Dermis microvascular lymphatic vessel endothelial cell (primary cell): ENCODE measurements at regions not wholly inside any gene's neighbourhood (a gene's known extent, or its start where the extent isn't known, plus 50 kb on each side); places are given as distances from the start of the nearest gene placed in this dataset.
"Not testable (repeated sequence)": the region's sequence is repeated elsewhere in the genome, so short reads cannot be mapped to it uniquely, and the experiment has no call there.

Experiments
- DNase-seq, 2 donors: peaks; one replicate each; pipeline versions ENCODE4 v3.0.0 to v3.0.0-alpha.2; 2010; ENCODE audit warnings: low read depth in 2 of 2

DNA sequence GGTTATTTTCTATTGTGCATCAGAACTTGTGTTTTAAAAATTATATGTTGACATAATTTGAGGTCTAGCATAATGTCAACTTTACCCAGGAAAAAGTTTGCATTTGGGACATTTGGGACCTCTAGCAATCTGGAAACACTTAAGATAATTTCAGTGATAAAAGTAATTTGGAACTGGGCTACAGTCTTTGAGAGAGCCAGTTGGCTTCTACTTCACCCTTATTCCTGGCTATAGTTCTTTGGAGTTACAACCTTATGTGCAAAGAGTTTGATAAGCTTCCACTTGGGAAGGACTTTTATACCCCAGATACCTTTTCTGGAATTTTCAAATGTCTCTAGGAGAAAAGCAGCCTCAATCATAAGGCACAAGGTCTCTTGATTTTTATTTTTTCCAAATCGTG, 139.3 kb downstream of the ARRDC3 start:
- DNase-seq = no peak

DNA sequence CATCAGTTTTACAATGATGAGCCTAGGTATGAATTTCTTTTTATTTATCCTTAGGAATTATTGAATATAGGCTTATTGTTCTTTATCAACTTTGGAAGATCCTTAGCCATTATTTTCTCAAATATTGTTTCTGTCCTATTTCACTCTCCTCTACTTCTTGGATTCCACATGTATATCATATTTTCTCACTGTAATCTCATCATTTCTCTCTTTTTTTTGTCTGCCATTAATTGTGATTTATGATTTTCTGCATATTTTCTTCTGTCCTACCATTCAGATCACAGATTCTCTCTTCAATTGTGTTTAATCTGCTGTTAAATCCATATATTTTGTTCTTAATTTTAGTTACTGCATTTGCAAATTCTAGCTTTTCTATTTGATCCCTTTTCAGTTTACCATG, 139.8 kb downstream of the ARRDC3 start:
- DNase-seq = no peak

DNA sequence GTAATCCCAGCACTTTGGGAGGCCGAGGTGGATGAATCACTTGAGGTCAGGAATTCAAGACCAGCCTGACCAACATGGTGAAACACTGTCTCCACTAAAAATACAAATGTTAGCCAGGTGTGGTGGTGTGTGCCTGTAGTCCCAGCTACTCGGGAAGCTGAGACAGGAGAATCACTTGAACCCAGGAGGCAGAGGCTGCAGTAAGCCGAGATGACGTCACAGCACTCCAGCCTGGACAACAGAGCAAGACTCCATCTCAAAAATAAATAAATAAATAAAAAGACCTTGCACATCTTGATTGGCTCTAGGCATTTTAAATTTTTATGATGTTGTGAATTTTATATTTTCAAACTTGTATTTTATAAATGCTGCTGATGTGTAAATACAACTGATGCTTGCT, 141.7 kb downstream of the ARRDC3 start:
- not testable (repeated sequence) for DNase-seq

DNA sequence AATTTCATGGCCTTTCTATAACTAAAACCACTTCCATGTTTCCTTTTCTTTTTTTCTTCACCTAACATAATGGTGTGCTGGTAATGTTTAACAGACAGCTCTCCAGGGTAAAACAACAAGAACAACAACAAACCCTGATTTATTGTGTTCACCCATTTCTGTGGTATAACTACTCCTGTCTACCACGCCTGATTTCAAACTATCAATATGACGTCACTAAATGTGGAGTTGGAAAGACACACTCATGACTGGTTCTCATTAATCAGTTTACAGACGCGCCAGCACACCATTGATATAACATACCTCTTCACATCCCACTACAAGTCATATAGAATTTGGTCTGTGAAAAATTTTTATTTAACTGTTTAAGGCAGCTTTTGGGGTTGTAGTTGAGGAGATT, 142.9 kb downstream of the ARRDC3 start:
- DNase-seq = no peak

DNA sequence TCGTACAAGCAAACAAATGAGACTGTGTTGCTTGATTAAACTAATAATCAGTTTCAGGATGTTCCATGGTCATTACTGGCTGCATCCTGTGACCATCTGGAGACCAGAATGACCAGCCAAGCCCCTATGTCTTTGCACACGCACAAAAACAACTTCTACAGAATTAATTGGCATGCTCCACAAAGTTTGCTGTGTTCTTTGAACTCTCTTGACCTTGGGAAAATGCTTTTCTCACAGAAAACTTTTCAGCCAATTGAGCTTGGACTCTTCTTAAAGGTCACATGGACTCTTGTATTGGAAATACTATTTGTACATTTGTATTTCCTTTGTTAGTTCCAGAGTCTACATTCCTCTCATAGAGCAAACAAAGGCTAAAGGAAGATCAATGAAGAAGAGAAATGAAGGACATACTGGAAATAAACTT, 147.8 kb downstream of the ARRDC3 start:
- peak in 1 of 2 donors; percentile 51 for DNase-seq

DNA sequence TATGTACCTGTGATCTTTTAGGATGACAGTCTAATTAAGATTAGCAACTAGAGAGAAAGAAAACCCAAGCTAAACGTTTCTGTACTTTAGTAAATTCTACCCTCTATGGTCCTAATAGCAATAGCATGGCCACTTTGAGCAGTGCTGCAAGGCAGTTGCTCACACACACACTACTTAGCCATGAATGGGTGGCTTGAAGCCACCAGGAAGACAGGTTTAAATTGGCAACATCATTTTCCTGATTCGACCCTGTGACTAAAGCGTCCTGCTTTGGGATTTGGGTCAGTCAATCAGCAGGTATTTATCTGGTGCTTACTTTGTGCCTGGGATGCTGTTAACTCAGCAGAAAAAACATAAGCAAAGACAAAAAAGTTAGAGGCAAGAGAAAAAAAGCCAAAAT, 150.6 kb downstream of the ARRDC3 start:
- DNase-seq = peak in 1 of 2 donors; percentile 7

DNA sequence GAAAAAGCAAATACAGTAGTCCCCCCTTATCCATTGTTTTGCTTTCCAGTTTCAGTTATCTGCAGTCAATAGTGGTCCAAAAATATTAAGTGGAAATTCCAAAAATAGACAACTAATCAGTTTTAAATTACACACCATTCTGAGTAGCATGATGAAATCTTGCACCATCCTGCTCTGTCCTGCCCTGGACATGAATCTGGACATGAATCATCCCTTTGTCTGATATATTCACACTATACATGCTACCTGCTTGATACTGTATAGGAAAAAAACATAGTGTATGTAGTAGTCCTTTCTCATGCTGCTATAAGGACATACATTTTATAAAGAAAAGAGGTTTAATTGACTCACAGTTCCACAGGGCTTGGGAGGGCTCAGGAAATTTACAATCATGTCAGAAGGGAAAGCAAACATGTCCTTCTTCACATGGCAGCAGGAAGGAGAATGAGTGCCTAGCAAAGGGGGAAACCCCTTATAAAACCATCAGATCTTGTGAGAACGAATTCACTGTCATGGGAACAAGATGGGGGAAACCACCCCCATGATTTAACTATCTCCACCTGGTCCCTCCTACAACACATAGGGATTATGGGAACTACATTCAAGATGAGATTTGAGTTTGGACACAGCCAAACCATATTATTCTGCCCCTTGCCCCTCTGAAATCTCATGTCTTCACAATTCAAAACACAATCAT, 153.9 kb downstream of the ARRDC3 start:
- DNase-seq = no peak

DNA sequence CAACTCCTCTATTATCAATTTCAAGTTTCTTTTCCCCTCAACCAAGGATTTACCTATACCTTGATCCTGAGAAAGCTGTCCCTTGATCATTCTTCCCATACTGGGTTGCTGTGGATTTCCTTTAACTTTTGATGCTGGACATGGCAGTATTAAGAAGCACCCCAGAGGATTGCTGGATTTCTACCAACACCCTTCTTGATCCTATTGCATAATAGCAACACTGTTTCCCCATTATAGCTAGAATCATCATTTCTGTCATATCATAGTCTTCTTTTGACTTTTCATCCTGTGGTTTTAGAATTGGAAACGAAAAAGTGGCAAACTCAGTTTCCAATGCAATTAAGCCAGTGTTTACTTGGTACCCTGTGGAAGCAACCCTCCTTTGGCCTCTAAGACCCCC, 154.9 kb downstream of the ARRDC3 start:
- no peak for DNase-seq

DNA sequence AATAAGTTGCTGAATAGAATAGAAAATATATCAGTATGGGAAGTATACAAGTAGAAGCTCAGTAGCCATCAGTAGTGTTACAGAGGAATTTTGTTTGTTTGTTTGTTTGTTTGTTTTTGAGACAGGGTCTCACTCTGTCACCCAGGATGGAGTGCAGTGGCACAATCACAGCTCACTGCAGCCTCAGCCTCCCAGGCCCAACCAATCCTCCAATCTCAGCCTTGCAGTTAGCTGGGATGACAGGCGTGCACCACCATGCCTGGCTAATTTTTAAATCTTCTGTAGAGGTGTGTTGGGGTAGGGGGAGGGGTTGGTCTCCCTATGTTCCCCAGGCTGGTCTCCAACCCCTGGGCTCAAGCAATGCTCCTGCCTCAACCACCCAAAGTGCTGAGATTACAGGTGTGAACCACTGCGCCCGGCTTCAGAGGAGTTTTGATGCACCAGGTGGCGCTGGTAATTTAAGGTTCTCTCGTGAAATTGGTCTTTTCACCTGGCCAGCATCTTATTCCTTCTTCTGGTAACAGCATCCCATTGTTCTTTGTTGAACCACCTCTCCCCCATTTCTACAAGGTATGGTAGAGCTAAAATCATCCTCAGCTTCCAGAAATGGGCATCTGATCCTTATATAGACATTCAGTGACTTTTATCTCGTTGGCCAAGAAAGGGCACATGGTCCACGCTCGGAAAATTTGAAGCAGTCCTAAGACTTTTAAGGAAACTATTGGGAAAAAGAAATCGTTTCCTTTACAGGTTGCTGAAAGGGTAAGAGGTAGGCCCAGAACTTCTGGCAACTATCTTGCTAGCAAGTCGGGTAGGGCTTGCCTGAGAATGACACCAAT, 157.1 kb downstream of the ARRDC3 start:
- DNase-seq = peak in 1 of 2 donors; percentile 47

DNA sequence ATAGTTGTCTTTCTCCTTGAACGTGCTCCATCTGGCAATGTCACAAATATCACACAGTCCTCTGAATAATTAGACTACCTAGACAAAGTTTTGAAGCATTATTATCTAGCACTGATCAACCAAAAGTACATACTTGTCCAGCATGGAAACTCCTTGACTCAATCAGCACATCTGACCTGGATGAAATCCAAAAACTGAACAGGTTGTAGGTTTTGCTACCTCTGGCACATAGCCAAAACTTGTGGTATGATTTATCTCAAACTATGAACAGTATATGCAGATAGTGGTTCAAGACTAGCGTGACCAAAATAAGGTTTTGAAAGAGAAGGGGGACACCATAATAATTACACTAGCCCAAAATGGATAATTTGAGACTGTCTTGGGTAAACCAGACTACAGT, 158.1 kb downstream of the ARRDC3 start:
- DNase-seq = no peak

DNA sequence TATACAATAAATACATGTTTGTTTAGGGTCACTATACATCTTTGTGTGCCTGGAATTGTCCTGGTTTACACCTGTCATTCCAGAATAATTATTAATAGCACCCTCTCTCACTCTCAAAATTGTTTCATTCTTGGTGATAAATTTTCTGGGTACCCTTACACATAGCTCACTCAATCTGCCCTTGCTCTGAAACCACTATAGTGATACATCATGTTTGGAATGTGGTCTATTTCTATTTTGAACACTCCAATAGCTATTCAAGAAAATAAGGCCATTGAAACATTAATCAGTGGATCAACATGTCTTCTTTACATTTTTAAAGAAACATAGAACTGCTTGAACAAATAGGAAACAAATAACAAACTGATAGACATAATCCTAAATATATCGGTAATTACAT, 158.7 kb downstream of the ARRDC3 start:
- no peak for DNase-seq

DNA sequence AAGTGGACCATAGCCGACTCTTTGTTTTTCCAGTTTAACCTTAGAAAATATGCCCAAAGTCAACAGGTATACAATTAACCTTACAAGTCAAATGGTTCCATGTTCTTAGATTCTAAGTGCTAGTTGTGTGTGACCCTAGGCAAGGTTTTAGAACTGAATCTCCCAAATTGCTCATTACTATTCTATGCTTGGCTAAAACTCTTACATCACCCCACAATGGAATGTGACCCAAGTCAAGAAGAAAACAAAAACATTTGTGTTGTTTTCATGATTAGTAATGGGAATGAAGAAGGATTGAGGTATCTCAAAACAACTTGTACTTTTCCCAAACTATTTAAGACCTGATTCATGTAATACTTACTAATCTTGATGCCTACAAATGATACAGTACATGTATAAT, 159.2 kb downstream of the ARRDC3 start:
- DNase-seq = no peak

DNA sequence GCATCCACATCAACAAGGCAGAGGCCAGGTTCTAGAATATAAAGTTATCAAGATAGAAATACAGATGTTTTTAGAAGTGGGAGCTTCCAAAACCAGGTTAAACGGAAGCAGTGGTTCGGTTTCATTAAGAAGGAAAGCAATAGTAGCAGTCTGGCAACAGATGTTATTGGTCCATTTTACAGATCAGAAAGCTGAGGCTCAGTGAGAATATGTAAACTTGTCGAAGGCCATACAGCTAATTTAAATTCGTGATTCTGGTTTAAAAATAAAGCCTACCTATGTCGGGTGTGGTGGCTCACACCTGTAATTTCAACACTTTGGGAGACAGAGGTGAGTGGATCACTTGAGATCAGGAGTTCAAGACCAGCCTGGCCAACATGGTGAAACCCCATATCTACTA, 160.6 kb downstream of the ARRDC3 start:
- no peak for DNase-seq

DNA sequence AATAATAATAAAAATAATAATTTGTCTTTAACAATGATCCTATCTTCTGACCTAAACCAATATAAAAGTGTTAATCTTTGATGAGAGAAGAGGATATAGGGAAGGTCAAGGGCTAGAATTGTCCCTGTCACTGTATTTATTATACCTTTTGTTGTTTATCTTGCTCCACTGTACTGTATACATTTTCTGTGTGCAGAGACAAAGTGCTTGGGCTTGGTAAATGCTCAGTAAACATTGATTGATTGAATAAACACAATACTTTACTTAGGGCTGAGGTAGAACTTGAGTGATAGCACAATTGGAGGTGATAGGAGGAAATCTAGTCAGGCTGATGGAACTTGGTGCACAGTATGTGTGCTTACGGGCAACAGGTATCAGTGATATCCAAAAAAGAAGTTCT, 161.2 kb downstream of the ARRDC3 start:
- DNase-seq = no peak

DNA sequence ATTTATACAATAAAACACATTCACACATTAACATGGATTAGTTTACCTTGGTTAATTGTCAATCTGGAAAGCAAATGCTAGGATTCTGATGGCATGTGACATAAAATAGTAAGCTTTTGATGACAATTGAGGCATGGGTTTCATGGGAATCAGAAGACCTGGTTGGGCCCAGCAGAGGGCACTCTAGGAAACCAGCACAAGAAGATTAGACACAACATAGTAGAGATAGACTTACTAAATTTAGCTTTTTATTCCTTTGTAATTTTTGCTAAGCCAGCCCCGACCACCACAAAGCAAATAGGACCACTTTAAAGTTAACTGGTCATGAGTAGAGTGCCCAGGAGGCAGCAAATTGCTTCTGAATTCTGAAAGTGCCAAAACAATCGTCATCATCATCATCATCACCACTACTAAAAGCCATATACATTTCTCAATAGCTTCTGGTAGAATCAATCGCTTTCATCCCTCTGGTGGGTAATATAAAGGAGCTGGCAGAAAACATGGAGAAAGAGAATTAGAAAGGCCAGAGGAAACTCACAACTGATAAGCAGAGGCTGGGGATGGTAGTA, 163.2 kb downstream of the ARRDC3 start:
- peak; percentile 51 to 72 for DNase-seq

DNA sequence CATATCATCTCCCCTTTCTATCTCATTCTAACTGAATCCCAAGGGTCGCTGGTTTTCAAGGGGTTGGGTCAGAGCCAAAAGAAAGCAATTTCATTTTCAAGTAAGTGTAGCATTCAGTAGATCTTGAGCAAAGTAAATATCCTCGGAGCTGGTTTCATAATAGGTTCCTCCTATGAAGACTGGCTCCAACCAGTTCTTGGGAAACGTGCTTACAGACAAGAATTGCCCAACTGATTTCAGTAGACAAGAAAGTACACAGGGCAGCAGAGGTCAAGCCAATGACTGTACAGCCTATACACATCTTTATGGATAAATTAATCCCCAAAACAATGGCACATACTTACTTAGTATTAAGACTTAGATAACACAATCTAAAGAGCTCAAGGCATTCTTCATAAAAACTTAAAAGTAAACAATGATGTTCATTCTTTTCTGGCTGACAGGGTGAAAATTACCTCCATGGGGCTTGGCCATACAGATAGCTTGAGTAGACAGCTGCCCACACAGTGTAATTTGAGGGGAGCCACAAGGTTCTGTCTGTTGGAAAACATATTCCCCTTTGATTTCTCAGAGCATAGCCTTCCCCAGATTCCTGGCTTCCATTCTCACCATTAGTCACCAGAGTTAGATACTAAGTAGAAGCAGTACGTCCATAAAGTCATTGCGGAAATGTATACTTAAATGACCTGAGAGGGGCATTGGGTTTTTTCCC, 163.9 kb downstream of the ARRDC3 start:
- no peak for DNase-seq

DNA sequence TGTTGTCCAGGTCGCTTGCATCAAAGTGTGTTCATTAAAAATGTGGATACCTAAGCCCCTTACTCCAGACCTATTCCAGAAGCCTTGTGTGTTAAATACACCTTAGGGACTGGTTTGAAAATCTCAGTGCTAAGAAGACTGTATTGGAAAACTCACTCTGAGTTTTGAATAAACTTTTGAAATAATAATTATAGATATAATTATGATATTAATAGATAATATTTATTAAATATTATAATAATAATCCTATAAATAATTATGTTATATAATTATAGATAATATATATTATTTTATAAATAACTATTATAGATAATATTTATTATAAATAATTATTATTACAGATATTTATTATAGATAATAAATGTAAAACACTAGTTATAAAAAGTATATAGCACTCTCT, 165.3 kb downstream of the ARRDC3 start:
- no peak for DNase-seq

DNA sequence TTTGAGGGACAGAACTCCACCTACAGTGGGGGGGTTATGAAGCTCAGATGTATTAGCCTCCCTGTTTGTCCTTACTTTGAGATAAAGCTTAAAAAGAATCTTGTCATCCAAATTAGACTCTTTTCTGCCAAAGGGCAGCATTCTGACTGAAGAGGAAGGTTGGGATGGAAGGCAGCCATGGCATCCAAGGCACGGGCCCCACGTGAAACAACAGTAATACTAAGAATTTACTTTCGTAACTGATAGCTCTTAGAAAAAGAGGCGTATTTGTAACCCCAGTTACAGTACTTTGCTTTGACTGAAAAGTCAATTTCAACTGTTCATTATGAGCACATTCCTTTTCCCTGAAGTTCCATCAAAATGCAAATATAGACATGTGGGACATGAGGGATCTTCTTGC, 168.5 kb downstream of the ARRDC3 start:
- no peak for DNase-seq
